Astrocyte (in vitro differentiated cells and primary cell): ENCODE measurements at regions not wholly inside any gene's neighbourhood (a gene's known extent, or its start where the extent isn't known, plus 50 kb on each side); places are given as distances from the start of the nearest gene placed in this dataset.

Experiments
- EZH2 ChIP-seq: IDR thresholded peaks from 2 replicates; pipeline ENCODE4 v1.6.1; 2012; ENCODE audit warnings: mild to moderate bottlenecking, low read length, inconsistent platforms; ENCODE audit not compliant: insufficient read depth
- TF ChIP-seq, protein P1 (sequence below): IDR thresholded peaks from 2 replicates; pipeline ENCODE4 v1.5.1; 2011; ENCODE audit warnings: low read depth, mild to moderate bottlenecking, inconsistent platforms, low read length, moderate library complexity; ENCODE audit not compliant: insufficient read depth

DNA sequence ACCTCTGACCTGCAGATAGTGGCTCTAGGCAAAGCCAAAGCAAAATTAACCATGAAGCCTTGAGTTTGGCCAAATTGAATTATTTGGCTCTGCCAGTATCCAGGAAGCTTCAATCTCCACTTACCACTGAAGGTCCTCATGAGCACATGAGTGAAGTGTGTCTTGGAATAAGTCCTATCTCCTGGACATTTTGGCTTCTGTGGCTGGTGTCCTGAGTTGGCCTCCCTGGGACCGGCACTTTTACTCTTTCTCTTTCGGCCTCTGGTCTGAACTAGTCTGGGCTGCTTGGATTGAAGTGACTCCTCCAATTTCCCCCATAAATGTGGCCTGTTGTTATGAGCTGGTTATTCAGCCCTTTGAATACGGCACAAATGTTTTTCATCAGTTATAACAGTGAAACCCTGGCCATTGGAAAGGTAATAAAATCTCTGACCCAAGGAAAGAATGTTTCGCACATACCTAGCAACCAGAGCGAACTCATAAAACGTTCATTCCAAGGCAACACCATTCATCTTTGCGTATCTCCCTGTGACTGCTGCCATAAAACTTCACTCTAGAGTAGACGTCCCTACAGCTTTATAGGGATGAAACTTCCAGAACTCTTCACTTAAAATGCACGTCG is 216.4 kb downstream of the LPIN1 start:
- TF ChIP-seq, protein P1, sequence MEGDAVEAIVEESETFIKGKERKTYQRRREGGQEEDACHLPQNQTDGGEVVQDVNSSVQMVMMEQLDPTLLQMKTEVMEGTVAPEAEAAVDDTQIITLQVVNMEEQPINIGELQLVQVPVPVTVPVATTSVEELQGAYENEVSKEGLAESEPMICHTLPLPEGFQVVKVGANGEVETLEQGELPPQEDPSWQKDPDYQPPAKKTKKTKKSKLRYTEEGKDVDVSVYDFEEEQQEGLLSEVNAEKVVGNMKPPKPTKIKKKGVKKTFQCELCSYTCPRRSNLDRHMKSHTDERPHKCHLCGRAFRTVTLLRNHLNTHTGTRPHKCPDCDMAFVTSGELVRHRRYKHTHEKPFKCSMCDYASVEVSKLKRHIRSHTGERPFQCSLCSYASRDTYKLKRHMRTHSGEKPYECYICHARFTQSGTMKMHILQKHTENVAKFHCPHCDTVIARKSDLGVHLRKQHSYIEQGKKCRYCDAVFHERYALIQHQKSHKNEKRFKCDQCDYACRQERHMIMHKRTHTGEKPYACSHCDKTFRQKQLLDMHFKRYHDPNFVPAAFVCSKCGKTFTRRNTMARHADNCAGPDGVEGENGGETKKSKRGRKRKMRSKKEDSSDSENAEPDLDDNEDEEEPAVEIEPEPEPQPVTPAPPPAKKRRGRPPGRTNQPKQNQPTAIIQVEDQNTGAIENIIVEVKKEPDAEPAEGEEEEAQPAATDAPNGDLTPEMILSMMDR = no peak
- no peak for TF ChIP-seq EZH2
